ENCODE measurements at regions not wholly inside any gene's neighbourhood (a gene's known extent, or its start where the extent isn't known, plus 50 kb on each side); places are given as distances from the start of the nearest gene placed in this dataset.

DNA sequence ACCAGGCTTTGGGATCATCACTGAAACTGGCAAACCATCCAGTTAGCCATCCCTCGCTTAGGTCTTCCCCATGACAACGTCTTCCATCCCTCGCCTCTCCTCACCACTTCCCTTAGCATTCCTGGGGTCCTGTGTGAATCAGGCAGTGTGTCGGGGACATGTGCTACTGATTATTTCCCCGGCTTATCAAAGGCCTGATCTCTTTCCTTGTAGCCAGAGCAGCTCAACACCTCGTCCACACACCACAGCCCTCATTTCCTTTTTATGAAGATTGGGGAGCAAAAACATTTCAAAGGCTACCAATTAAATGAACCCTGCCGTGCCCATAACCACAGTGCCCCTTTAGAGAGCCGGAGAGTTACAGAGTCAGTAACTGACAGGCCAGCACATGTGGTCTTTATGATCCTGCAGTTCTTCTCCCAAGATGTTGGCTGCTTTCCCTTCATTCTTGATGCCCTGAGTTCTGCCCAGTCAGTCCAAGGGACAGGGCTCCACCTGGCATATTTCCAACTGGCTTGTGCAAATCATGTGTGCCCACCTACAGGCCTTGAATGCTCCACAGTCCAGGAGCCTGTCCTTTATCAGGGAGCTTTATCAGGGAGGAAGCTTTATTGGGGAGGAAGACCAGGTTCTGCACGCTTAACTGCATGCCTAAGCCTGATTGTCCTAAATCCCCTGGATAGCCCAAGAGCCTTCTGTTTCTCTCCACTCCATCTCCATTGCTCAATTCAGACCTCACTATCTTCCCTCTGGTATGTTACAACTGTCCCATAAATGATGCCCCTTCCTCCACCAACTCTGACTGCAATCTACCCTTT lies 343.1 kb downstream of the CYRIA start:
- DNase-seq (ENCODE audit: low read depth in 1 of 2, low spot score in 1 of 2) = no peak

- DNase-seq (ENCODE audit: low read depth in 1 of 2, low spot score in 1 of 2) = no peak
These were observed 343.8 kb downstream of the CYRIA start for GRCh38 chr2:16321872-16322271.

- DNase-seq (ENCODE audit: low read depth in 1 of 2, low spot score in 1 of 2) = no peak
These were observed 344.4 kb downstream of the CYRIA start for GRCh38 chr2:16321256-16321655.

- DNase-seq (ENCODE audit: low read depth in 1 of 2, low spot score in 1 of 2) = no peak
These were observed 344.9 kb downstream of the CYRIA start for GRCh38 chr2:16320716-16321115.

GRCh38 chr2:16319551-16320121 lies 346.0 kb downstream of the CYRIA start:
- DNase-seq (ENCODE audit: low read depth in 1 of 2, low spot score in 1 of 2) = no peak

GRCh38 chr2:16318474-16319195 lies 347.0 kb downstream of the CYRIA start:
- no peak for DNase-seq (ENCODE audit: low read depth in 1 of 2, low spot score in 1 of 2)

DNA sequence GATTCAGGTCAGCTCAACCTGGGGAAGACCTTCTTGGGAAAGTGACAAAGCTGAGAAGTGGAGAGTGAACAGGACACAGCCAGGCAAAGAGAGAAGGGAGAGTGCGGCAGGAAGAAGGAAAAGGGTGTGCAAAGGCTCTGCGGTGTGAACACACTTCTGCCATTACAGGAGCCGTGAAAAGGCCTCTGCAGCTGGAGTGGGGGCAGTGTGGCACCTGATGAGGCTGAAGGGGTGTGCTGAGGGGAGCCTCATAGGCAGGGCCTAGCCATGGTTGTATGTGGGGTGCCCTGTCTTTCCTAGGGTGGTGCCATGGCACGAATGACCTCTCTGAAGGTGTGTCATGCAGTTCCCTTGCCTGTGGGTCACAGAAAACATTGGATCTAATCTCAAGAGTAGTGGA lies 347.6 kb downstream of the CYRIA start:
- DNase-seq (ENCODE audit: low read depth in 1 of 2, low spot score in 1 of 2) = no peak

- no peak for DNase-seq (ENCODE audit: low read depth in 1 of 2, low spot score in 1 of 2)
These were observed 348.3 kb downstream of the CYRIA start for GRCh38 chr2:16317211-16317830.

DNA sequence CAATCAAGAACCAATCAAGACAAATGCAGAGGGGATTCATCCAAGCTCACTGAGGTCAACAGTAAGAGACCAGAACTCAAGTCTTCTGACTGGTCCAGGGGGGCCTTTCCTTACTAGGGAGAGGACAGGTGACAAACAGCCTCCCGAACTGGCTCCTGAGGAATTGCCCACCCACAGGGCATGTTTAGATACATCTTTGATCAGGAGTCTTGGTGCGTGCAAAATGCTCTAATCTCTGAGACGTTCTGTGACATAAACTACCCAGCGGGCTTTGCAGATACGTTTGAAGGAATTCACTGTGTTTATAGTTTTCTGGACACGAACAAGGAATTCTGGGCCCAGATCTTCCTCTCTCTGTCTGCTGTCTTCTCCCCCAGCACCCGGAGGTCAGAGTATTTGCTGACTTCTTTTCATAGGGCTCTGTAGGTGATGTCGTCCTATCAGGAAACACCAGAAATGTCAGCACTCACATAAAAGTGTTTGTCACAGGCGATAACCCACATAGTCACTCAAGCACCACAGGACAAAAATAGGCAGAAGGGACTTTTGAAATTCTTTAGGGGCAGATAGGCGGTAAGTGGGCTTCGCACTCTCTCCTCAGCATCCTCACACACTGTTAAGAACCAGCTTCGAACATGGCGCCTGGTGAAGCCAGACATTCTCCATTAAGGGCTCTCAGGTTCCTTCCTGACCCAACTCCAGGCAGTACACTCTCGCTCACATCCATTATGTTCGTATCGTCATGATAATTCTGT lies 349.0 kb downstream of the CYRIA start:
- DNase-seq (ENCODE audit: low read depth in 1 of 2, low spot score in 1 of 2) = no peak

- no peak for DNase-seq (ENCODE audit: low read depth in 1 of 2, low spot score in 1 of 2)
These were observed 349.7 kb downstream of the CYRIA start for GRCh38 chr2:16315908-16316307.

DNA sequence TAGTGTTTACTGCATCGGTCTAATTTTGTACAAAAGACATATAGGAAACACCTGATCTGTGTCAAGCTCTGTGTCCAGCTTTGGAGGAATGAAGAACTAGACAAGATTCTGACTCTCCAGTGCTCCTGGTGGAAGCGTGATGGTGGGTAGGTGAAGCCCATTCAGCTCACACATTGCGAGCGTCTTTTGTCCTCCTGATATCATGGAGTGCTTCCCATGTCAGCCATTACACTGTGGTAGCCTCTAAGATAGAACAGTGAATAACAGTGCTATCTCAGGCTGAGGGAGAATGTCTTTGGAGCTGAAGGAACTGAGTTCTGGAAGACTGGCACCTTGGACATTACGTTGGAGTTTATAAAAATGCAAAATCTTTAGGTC lies 350.2 kb downstream of the CYRIA start:
- no peak for DNase-seq (ENCODE audit: low read depth in 1 of 2, low spot score in 1 of 2)

GRCh38 chr2:16314691-16315457 lies 350.8 kb downstream of the CYRIA start:
- no peak for DNase-seq (ENCODE audit: low read depth in 1 of 2, low spot score in 1 of 2)

DNA sequence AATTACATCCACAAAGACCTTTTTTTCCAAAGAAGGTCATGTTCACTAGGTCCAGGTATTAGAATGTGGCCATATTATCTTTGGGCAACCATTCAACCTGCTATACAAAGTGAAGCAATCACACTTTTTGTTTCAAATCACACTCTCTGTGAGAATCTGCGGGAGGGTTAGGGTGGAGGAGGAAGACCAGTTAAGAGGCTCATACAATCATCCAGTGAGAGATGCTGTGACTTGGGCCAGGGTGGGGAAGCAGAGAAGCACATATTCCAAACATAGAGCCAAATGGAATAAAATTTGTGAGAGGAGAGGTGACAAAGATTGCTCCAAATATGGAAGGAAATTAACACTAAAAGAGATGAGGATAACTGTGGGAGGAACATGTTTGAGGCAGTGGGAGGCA lies 351.6 kb downstream of the CYRIA start:
- no peak for DNase-seq (ENCODE audit: low read depth in 1 of 2, low spot score in 1 of 2)

- no peak for DNase-seq (ENCODE audit: low read depth in 1 of 2, low spot score in 1 of 2)
These were observed 352.2 kb downstream of the CYRIA start for GRCh38 chr2:16313235-16313975.

DNA sequence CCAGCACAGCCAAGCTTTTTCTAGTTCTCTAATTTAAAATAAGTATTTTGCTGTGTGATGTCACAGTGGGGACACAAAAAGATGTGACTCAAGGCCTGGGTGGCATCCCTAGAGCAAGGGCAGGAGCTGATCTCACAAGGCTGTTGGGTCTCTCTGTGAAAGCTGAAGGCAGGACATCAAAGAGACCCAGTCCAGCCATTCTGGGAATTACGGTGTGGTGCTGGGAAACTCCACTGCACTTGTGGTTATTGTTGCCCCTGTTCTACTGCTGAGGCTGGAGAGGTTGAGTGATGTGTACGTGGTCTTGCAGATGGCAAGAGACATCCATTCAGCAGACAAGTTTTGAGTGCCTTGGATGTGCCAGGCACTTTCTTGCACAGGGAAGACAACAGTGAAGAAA lies 352.9 kb downstream of the CYRIA start:
- DNase-seq (ENCODE audit: low read depth in 1 of 2, low spot score in 1 of 2) = no peak

- no peak for DNase-seq (ENCODE audit: low read depth in 1 of 2, low spot score in 1 of 2)
These were observed 353.9 kb downstream of the CYRIA start for GRCh38 chr2:16311521-16312440.

- DNase-seq (ENCODE audit: low read depth in 1 of 2, low spot score in 1 of 2) = no peak
These were observed 356.8 kb downstream of the CYRIA start for GRCh38 chr2:16308816-16309215.

- DNase-seq (ENCODE audit: low read depth in 1 of 2, low spot score in 1 of 2) = no peak
These were observed 360.6 kb downstream of the CYRIA start for GRCh38 chr2:16304876-16305590.
